Ishikawa (cell line): ENCODE measurements at regions not wholly inside any gene's neighbourhood (a gene's known extent, or its start where the extent isn't known, plus 50 kb on each side); places are given as distances from the start of the nearest gene placed in this dataset.
A peak's percentile ranks its signal among the peaks of the same experiment; 100 is the strongest.

Experiments used
- CEBPB ChIP-seq: IDR thresholded peaks from 2 replicates; pipeline ENCODE4 v1.6.1; 2012
- EGR1 ChIP-seq: IDR thresholded peaks from 2 replicates; pipeline ENCODE4 v1.6.1; 2012
- RAD21 ChIP-seq: IDR thresholded peaks from 2 replicates; pipeline ENCODE4 v1.6.1; 2012; ENCODE audit warnings: low read depth
- TAF1 ChIP-seq: IDR thresholded peaks from 2 replicates; pipeline ENCODE4 v1.6.1; 2012; ENCODE audit warnings: low read depth, mild to moderate bottlenecking
- TCF12 ChIP-seq: IDR thresholded peaks from 2 replicates; pipeline ENCODE4 v1.6.1; 2012; ENCODE audit warnings: low read depth
- USF1 ChIP-seq: IDR thresholded peaks from 2 replicates; pipeline ENCODE4 v1.6.1; 2012
- YY1 ChIP-seq: IDR thresholded peaks from 2 replicates; pipeline ENCODE4 v1.6.1; 2012; ENCODE audit warnings: low read depth

GRCh38 chr6:127641905-127642304 is 64.9 kb downstream of the C6orf58 start:
- TF ChIP-seq YY1 (no peak), CEBPB (no peak), TCF12 (no peak), RAD21 (peak; percentile 63), EGR1 (no peak), USF1 (no peak), TAF1 (no peak)
